Esophagus (tissue), 2 donors: ENCODE measurements at regions not wholly inside any gene's neighbourhood (a gene's known extent, or its start where the extent isn't known, plus 50 kb on each side); places are given as distances from the start of the nearest gene placed in this dataset.
A peak's percentile ranks its signal among the peaks of the same experiment; 100 is the strongest.

ENCODE experiments used
- H3K27ac ChIP-seq, 2 donors: one replicate each; pipeline ENCODE4 v1.5.1; 2013; ENCODE audit warnings: low read depth in 2 of 2, mild to moderate bottlenecking in 2 of 2, inconsistent platforms in 1 of 2, low read length in 1 of 2, moderate library complexity in 1 of 2
- H3K27me3 ChIP-seq, 2 donors: one replicate each; pipeline ENCODE4 v1.6.1; 2013; ENCODE audit warnings: low read length in 2 of 2, control low read depth in 1 of 2, mild to moderate bottlenecking in 1 of 2; ENCODE audit not compliant: insufficient read depth in 2 of 2, control insufficient read depth in 1 of 2
- H3K36me3 ChIP-seq, 2 donors: one replicate each; pipeline ENCODE4 v1.6.1; 2013; ENCODE audit warnings: low read length in 1 of 2; ENCODE audit not compliant: control insufficient read depth in 2 of 2, insufficient read depth in 2 of 2
- H3K4me1 ChIP-seq, 2 donors: one replicate each; pipeline ENCODE4 v1.6.1; 2013; ENCODE audit warnings: low read length in 1 of 2; ENCODE audit not compliant: control insufficient read depth in 2 of 2, insufficient read depth in 2 of 2
- H3K4me3 ChIP-seq, 2 donors: one replicate each; pipeline ENCODE4 v1.5.1; 2013; ENCODE audit warnings: low read length in 2 of 2, mild to moderate bottlenecking in 2 of 2, low read depth in 1 of 2, moderate library complexity in 1 of 2
- H3K9me3 ChIP-seq, 2 donors: one replicate each; pipeline ENCODE4 v1.6.1; 2013; ENCODE audit warnings: mild to moderate bottlenecking in 2 of 2, low read depth in 1 of 2, low read length in 1 of 2, moderate library complexity in 1 of 2; ENCODE audit not compliant: control insufficient read depth in 2 of 2, insufficient read depth in 1 of 2
- WGBS, 2 donors: extraction: QIAGEN DNeasy Blood & Tissue Kit; methylation state at CpG; one replicate each; pipeline ENCODE4 v1.1.7; 2013; 5-methylcytosine and 5-hydroxymethylcytosine counted together
- donor health status: healthy with polysubstance abuse.
- donor health status: Bipolar disorder and iron deficiency.

DNA sequence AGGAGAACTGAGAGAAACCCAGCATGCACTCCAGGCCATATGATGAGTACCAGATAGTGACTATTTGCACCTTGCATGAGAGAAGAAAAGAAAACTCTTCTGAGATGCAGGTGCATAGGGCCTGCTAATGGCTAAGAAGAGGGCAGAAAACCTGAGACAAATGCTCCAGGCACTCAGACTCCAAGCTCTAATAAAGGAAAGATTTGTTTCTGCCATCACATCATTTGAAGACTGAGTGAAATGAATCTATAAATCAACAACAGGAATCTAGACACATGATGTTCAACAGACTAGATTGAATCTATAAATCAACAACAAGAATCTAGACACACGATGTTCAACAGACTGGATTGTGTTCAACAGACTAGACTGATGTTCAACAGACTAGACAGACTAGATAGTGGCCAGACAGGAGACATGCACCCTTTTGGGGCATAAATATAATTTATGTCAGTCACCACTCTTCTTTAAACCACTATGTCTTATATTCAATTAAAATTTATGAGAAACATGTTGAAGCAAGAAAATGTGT is 482.7 kb upstream of the UBE2E3 start:
- H3K36me3 ChIP-seq, result no peaks in the 10 kb centered on the region
- peaks cover 0 to 3% of the 10 kb centered on the region in 2 donors for H3K9me3 ChIP-seq
- H3K4me1 ChIP-seq, result no peaks in the 10 kb centered on the region
- no peak overlapping the region for H3K27ac ChIP-seq
- H3K4me3 ChIP-seq, result no peak overlapping the region
- WGBS, 2 donors, result 80 to 84% methylated on average over 1 of the region's 1 CpG
- no peaks in the 10 kb centered on the region for H3K27me3 ChIP-seq

DNA sequence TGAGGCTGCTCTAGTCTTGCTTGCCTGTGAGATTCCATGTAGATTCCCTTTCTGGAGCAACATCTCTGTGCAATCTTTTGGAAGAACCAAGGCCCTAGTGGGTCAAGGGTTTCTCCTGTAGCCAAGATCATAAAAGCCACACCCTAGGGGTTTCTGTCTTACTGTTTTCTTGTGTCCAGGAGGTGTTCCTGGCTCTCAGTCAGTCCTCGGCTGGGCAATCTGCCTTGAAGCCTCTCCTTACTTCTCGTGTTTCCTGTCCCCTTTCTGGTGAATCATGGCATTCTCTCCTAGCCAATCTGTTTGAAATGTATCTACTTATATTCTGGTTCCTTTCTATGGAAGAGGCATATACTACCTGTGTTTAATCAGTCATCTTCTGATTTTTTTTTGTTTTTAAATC is 484.8 kb upstream of the UBE2E3 start:
- Histone ChIP-seq H3K27ac (no peak overlapping the region), H3K36me3 (no peaks in the 10 kb centered on the region), H3K9me3 (peaks cover 0 to 3% of the 10 kb centered on the region in 2 donors), H3K4me3 (no peak overlapping the region), H3K27me3 (no peaks in the 10 kb centered on the region), H3K4me1 (no peaks in the 10 kb centered on the region)
- 54 to 65% methylated on average over 2 of the region's 2 CpGs for WGBS, 2 donors

DNA sequence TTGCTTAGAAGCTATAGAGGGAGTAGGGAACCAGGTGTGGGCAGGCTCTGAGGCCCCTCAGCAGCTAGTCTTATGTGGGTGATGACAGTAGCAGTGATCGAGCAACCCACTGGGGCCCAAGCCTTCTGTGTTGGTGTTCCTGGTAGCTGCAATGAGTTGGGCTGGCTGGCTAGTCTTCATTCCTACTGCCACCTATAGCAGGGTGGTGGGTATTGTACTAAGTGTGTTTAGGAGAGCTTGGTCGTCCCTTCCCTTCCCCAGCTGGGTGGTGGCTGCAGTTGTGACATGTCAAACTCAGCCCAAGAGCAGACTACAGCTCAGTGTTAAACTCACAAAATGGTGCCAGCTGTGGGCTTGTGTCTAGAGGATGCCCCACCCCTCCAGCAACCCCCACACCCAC is 486.1 kb upstream of the UBE2E3 start:
- no peaks in the 10 kb centered on the region for H3K27me3 ChIP-seq
- H3K27ac ChIP-seq, result no peak overlapping the region
- H3K36me3 ChIP-seq, result no peaks in the 10 kb centered on the region
- H3K9me3 ChIP-seq, result peaks cover 0 to 3% of the 10 kb centered on the region in 2 donors
- WGBS, 2 donors, result 76 to 84% methylated on average over 2 of the region's 2 CpGs
- H3K4me3 ChIP-seq, result no peak overlapping the region
- no peaks in the 10 kb centered on the region for H3K4me1 ChIP-seq

GRCh38 chr2:180482696-180483095 is 475.6 kb upstream of the CWC22 start:
- H3K36me3 ChIP-seq, result no peaks in the 10 kb centered on the region
- H3K27ac ChIP-seq, result no peak overlapping the region
- no peak overlapping the region for H3K4me3 ChIP-seq
- no peaks in the 10 kb centered on the region for H3K9me3 ChIP-seq
- WGBS, 2 donors, result 90 to 92% methylated on average over 4 of the region's 4 CpGs
- H3K4me1 ChIP-seq, result no peaks in the 10 kb centered on the region
- H3K27me3 ChIP-seq, result no peaks in the 10 kb centered on the region

DNA sequence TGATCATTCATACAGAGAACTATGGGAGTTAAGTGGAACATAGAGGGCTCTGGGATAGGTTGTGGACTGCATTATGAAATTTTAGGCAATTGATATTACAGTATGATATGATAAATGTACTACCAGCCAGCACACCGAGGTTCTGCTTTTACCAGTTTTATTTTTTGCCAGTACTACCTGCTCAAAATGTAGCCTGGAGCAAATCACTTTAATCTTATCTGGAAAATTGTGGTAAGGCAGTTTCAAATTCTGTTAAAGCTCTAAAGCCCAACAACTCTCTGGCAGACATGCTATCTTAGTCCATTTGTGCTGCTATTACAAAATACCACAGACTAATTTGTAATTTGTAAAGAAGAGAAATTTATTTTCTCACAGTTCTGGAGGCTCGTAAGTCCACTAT is 474.9 kb upstream of the CWC22 start:
- 43 to 69% methylated on average over 2 of the region's 2 CpGs for WGBS, 2 donors
- Histone ChIP-seq H3K36me3 (no peaks in the 10 kb centered on the region), H3K9me3 (no peaks in the 10 kb centered on the region), H3K4me3 (no peak overlapping the region), H3K27ac (no peak overlapping the region), H3K27me3 (no peaks in the 10 kb centered on the region), H3K4me1 (no peaks in the 10 kb centered on the region)

DNA sequence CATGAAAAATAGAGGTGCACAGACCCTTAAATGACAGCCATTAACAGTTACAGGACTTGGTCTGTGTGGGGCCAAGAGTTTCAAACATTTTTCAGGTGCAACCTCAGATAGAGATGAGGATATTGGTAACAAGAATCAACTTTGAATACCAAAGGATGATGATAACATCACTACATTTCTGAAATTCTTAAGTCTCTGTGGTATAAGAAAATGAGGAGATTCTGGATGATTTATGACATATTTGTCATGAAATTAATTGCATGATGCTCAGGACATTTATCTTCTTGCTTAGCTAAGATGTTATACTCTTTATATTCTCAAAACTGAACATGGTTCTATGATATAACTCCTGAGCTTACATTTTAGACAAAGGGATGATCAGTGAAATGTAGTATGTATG is 471.8 kb upstream of the CWC22 start:
- no peak overlapping the region for H3K4me3 ChIP-seq
- H3K27me3 ChIP-seq, result no peaks in the 10 kb centered on the region
- H3K27ac ChIP-seq, result no peak overlapping the region
- no peaks in the 10 kb centered on the region for H3K36me3 ChIP-seq
- H3K4me1 ChIP-seq, result no peaks in the 10 kb centered on the region
- H3K9me3 ChIP-seq, result no peaks in the 10 kb centered on the region

GRCh38 chr2:180474716-180475115 is 467.6 kb upstream of the CWC22 start:
- Histone ChIP-seq H3K4me3 (no peak overlapping the region), H3K4me1 (no peaks in the 10 kb centered on the region), H3K9me3 (no peaks in the 10 kb centered on the region), H3K36me3 (no peaks in the 10 kb centered on the region), H3K27me3 (no peaks in the 10 kb centered on the region), H3K27ac (no peak overlapping the region)

DNA sequence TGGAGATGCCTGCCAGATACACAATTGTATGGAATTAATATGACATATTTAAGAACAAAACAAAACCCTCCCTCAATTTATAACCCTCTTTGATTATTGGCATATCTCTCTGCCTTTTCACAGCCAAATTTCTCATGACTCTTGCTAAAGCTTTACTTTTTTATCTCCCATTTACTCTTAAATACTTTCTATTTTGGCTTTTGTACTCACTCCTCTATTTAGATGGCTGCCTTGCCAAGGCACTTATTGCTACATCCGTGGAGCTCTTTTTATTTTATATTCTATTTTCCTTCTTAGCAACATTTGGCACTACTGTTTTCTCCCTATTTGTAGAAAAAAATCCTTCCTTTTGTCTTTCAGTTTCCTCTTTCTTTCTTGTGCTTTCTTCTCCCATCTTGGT is 466.4 kb upstream of the CWC22 start:
- no peaks in the 10 kb centered on the region for H3K36me3 ChIP-seq
- H3K27me3 ChIP-seq, result no peaks in the 10 kb centered on the region
- no peaks in the 10 kb centered on the region for H3K4me1 ChIP-seq
- WGBS, 2 donors, result 30 to 52% methylated on average over 1 of the region's 1 CpG
- H3K27ac ChIP-seq, result no peak overlapping the region
- no peaks in the 10 kb centered on the region for H3K9me3 ChIP-seq
- H3K4me3 ChIP-seq, result no peak overlapping the region

DNA sequence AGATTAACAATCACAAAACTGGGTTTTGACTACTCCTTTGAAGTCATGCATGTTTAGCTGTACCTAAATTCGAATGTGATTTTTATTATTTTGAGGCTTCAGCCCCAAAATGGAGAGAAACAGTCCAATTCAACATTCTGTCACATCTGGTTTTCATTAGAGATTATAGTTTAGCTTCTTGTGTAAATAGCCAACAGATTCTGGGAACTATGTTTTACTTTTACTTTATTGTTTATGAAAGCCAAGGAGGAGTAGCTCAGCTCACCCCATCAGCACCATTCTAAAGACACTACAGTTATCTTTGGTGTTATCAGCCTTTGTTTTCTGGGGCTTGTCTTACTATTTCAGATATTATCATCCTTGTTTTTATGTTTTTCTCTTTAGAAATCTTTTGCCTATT is 465.0 kb upstream of the CWC22 start:
- no peak overlapping the region for H3K4me3 ChIP-seq

GRCh38 chr2:180463608-180464007 is 456.5 kb upstream of the CWC22 start:
- Histone ChIP-seq H3K27ac (peak overlapping the region; percentile 30 to 39), H3K27me3 (no peaks in the 10 kb centered on the region), H3K36me3 (no peaks in the 10 kb centered on the region), H3K4me1 (no peaks in the 10 kb centered on the region), H3K9me3 (no peaks in the 10 kb centered on the region), H3K4me3 (no peak overlapping the region)

More for the DNA sequence above, 465.0 kb upstream of the CWC22 start:
- no peaks in the 10 kb centered on the region for H3K9me3 ChIP-seq
- H3K27me3 ChIP-seq, result no peaks in the 10 kb centered on the region
- H3K36me3 ChIP-seq, result no peaks in the 10 kb centered on the region
- no peak overlapping the region for H3K27ac ChIP-seq
- 24 to 32% methylated on average over 1 of the region's 1 CpG for WGBS, 2 donors
- no peaks in the 10 kb centered on the region for H3K4me1 ChIP-seq
